WTC11 (cell line): ENCODE measurements at regions not wholly inside any gene's neighbourhood (a gene's known extent, or its start where the extent isn't known, plus 50 kb on each side); places are given as distances from the start of the nearest gene placed in this dataset.

Experiments
- CTCF ChIP-seq: fragments of 200-600 bp; IDR thresholded peaks from 2 replicates; pipeline ENCODE4 v1.8.0; 2022; ENCODE audit warnings: antibody characterized with exemption
- E2F1 ChIP-seq: sonication (generic); formaldehyde crosslinking; IDR thresholded peaks from 2 replicates; pipeline ENCODE4 v1.8.0; 2022; ENCODE audit warnings: mild to moderate bottlenecking, missing genetic modification reagents
- NR2C2 ChIP-seq: sonication (generic); formaldehyde crosslinking; IDR thresholded peaks from 2 replicates; pipeline ENCODE4 v1.8.0; 2022; ENCODE audit warnings: mild to moderate bottlenecking, missing genetic modification reagents

DNA sequence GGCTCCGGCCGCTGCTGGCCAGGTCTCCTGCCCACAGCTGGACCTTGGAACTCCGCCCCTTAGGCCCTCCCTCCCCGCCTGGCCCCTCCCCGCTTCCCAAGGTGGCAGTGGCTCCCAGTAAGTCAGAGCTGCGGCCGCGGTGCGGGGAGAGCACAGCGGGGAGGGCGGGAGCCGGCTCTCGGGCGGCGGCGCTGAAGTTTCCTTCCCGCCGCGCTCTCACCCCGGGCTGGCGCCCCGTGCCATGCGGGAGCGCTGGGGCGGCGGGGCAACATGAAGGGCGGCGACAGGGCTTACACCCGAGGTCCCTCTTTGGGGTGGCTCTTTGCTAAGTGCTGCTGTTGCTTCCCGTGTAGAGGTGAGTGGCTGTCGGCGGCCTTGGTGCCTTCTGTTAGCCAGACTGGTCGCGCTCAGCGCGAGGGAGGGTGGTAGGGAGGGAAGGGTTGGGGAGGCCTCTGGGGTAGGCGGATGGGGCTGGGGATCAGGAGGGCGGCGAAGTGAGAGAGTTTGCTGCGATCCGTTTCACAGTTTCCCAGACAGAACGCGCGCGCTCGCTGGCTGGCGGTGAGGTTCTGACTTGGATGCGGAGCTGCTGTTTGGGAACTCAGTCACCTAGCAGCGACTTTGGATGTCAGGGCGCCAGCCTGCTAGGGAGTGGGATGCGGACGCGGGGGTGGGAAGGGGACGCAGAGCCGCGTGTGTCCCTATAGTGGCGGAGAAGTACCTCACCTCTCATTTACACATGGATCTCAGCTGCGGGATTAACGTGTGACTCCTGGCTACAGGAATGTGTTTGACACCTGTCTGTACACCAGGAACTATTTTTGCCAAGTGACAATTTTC is 145.5 kb upstream of the UMPS start:
- no peak for TF ChIP-seq E2F1 (CRISPR knock-in tag)
- no peak for TF ChIP-seq CTCF
- no peak for TF ChIP-seq NR2C2 (CRISPR knock-in tag)
